Fibroblast of lung (primary cell): ENCODE measurements at regions not wholly inside any gene's neighbourhood (a gene's known extent, or its start where the extent isn't known, plus 50 kb on each side); places are given as distances from the start of the nearest gene placed in this dataset.
"Not testable (repeated sequence)": the region's sequence is repeated elsewhere in the genome, so short reads cannot be mapped to it uniquely, and the experiment has no call there.

ENCODE experiments used
- DNase-seq, 2 donors: peaks; one replicate each; pipeline versions ENCODE4 v3.0.0 to v3.0.0-alpha.2; 2010; ENCODE audit warnings: low read depth in 2 of 2
- H2AFZ ChIP-seq: 2 replicates; pipeline ENCODE4 v1.5.1; 2012; ENCODE audit warnings: low read length, control low read depth, inconsistent platforms
- H3K27ac ChIP-seq: 2 replicates; pipeline ENCODE4 v1.5.1; 2011; ENCODE audit warnings: low read length, control low read depth; ENCODE audit not compliant: insufficient read depth
- H3K27me3 ChIP-seq: 2 replicates; pipeline ENCODE4 v1.5.1; 2011; ENCODE audit warnings: mild to moderate bottlenecking, low read length; ENCODE audit not compliant: control insufficient read depth, insufficient read depth
- H3K36me3 ChIP-seq: 2 replicates; pipeline ENCODE4 v1.5.1; 2011; ENCODE audit warnings: low read length; ENCODE audit not compliant: control insufficient read depth, insufficient read depth
- H3K4me1 ChIP-seq: 2 replicates; pipeline ENCODE4 v1.5.1; 2011; ENCODE audit warnings: low read length; ENCODE audit not compliant: control insufficient read depth, insufficient read depth; ENCODE audit errors: extremely low read depth
- H3K4me2 ChIP-seq: 2 replicates; pipeline ENCODE4 v1.5.1; 2011; ENCODE audit warnings: low read length, control low read depth; ENCODE audit not compliant: insufficient read depth; ENCODE audit errors: extremely low read depth
- H3K4me3 ChIP-seq, 4 experiments: fragments of 200-600 bp in 1 of 4; sonication (generic) in 1 of 4; replicated peaks in 1 of 4; 2 replicates each; pipeline ENCODE4 v1.5.1; 2011 to 2016; ENCODE audit warnings: low read length in 4 of 4, low read depth in 3 of 4, mild to moderate bottlenecking in 3 of 4, control low read depth in 2 of 4, inconsistent platforms in 1 of 4, mixed read lengths in 1 of 4; ENCODE audit not compliant: insufficient read depth in 1 of 4; ENCODE audit errors: control extremely low read depth in 1 of 4
- H3K79me2 ChIP-seq: 2 replicates; pipeline ENCODE4 v1.5.1; 2012; ENCODE audit warnings: mild to moderate bottlenecking, low read length, inconsistent platforms; ENCODE audit not compliant: control insufficient read depth, insufficient read depth
- H3K9ac ChIP-seq: 2 replicates; pipeline ENCODE4 v1.5.1; 2011; ENCODE audit warnings: mild to moderate bottlenecking, low read length, control low read depth; ENCODE audit not compliant: insufficient read depth
- H3K9me3 ChIP-seq: 2 replicates; pipeline ENCODE4 v1.5.1; 2012; ENCODE audit warnings: low read depth, low read length; ENCODE audit not compliant: control insufficient read depth, insufficient read depth
- H4K20me1 ChIP-seq: 2 replicates; pipeline ENCODE4 v1.5.1; 2011; ENCODE audit warnings: low read length; ENCODE audit not compliant: control insufficient read depth, insufficient read depth; ENCODE audit errors: extremely low read depth

- H2AFZ ChIP-seq, H3K79me2 ChIP-seq, H3K36me3 ChIP-seq, DNase-seq, H3K27me3 ChIP-seq, H3K9ac ChIP-seq, H3K4me1 ChIP-seq, H3K27ac ChIP-seq, H3K4me3 ChIP-seq, H3K4me2 ChIP-seq, H3K9me3 ChIP-seq, H4K20me1 ChIP-seq: not testable (repeated sequence)
These were observed 697.1 kb upstream of the PABPC5 start for GRCh38 chrX:90737555-90737954.

GRCh38 chrX:90757619-90758018 is 677.0 kb upstream of the PABPC5 start:
- H3K4me1 ChIP-seq, H2AFZ ChIP-seq: not testable (repeated sequence)

GRCh38 chrX:90765482-90765881 is 669.2 kb upstream of the PABPC5 start:
- H3K9ac ChIP-seq, H3K9me3 ChIP-seq, H3K79me2 ChIP-seq, H3K36me3 ChIP-seq, H3K27ac ChIP-seq, H3K4me3 ChIP-seq, H4K20me1 ChIP-seq, H3K4me1 ChIP-seq, H3K27me3 ChIP-seq, DNase-seq, H3K4me2 ChIP-seq, H2AFZ ChIP-seq: not testable (repeated sequence)

More at GRCh38 chrX:90757619-90758018, 677.0 kb upstream of the PABPC5 start:
- not testable (repeated sequence) for H3K79me2 ChIP-seq, H3K4me3 ChIP-seq, DNase-seq, H3K36me3 ChIP-seq, H3K27ac ChIP-seq, H3K9me3 ChIP-seq, H4K20me1 ChIP-seq, H3K9ac ChIP-seq, H3K27me3 ChIP-seq, H3K4me2 ChIP-seq

DNA sequence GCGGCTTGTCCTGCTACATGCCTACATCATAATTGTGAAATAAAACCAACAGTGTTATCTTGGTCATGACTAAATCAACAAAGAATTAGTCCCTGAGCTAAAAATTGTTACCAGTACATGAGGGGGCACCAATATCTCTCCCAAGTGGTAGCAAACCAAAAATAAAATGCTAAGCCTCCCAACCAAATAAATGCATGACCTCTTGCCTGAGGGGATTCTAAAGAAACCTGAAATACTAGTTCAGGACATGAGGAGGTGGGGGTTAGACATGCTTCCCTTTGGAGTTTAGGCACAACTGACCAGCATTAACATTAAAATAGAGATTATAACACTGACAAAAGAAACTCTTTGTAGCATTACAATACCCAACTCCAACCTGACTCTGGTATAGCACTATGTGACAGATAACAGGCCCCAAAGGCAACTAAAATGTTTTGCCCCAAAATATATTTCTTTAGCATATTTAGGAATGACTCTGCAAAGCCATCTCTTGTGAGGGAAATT is 654.3 kb upstream of the PABPC5 start:
- not testable (repeated sequence) for H3K79me2 ChIP-seq, H3K4me2 ChIP-seq, H4K20me1 ChIP-seq, H3K27me3 ChIP-seq, H3K4me3 ChIP-seq, H3K9ac ChIP-seq, H3K4me1 ChIP-seq, H3K27ac ChIP-seq, H3K36me3 ChIP-seq, H2AFZ ChIP-seq, DNase-seq, H3K9me3 ChIP-seq
